ENCODE measurements at regions not wholly inside any gene's neighbourhood (a gene's known extent, or its start where the extent isn't known, plus 50 kb on each side); places are given as distances from the start of the nearest gene placed in this dataset.
A peak's percentile ranks its signal among the peaks of the same experiment; 100 is the strongest.

GRCh38 chr2:71277536-71278103 lies 50.7 kb upstream of the PAIP2B start:
- DNase-seq: peak; percentile 6

GRCh38 chr2:71277147-71277475 lies 50.2 kb upstream of the PAIP2B start:
- no peak for DNase-seq

GRCh38 chr2:71276311-71277146 lies 49.6 kb upstream of the PAIP2B start:
- peak; percentile 80 for DNase-seq

Measured in activated CD4-positive, alpha-beta T cell treated with anti-CD3 and anti-CD28 coated beads, Interleukin-2, amount 50 U/mL, for 1 hour (primary cell).